ENCODE measurements at regions not wholly inside any gene's neighbourhood (a gene's known extent, or its start where the extent isn't known, plus 50 kb on each side); places are given as distances from the start of the nearest gene placed in this dataset.

- no peak for DNase-seq (ENCODE audit: low read depth in 4 of 4, low spot score in 3 of 4)
These were observed 1038.4 kb upstream of the PABPC4L start for GRCh38 chr4:135239964-135240363.

GRCh38 chr4:135238940-135239339 is 1037.4 kb upstream of the PABPC4L start:
- no peak for DNase-seq (ENCODE audit: low read depth in 4 of 4, low spot score in 3 of 4)

- no peak for DNase-seq (ENCODE audit: low read depth in 4 of 4, low spot score in 3 of 4)
These were observed 1034.5 kb upstream of the PABPC4L start for GRCh38 chr4:135236048-135236447.

GRCh38 chr4:135227842-135228241 is 1026.3 kb upstream of the PABPC4L start:
- DNase-seq (ENCODE audit: low read depth in 4 of 4, low spot score in 3 of 4): no peak

- no peak for DNase-seq (ENCODE audit: low read depth in 4 of 4, low spot score in 3 of 4)
These were observed 1024.0 kb upstream of the PABPC4L start for GRCh38 chr4:135225551-135225950.

GRCh38 chr4:135210341-135210740 is 1008.8 kb upstream of the PABPC4L start:
- DNase-seq (ENCODE audit: low read depth in 4 of 4, low spot score in 3 of 4): no peak

GRCh38 chr4:135207531-135207930 is 1005.9 kb upstream of the PABPC4L start:
- no peak for DNase-seq (ENCODE audit: low read depth in 4 of 4, low spot score in 3 of 4)

GRCh38 chr4:135204311-135204710 is 1002.7 kb upstream of the PABPC4L start:
- no peak for DNase-seq (ENCODE audit: low read depth in 4 of 4, low spot score in 3 of 4)

- DNase-seq (ENCODE audit: low read depth in 4 of 4, low spot score in 3 of 4): no peak
These were observed 999.5 kb upstream of the PABPC4L start for GRCh38 chr4:135201081-135201480.

- DNase-seq (ENCODE audit: low read depth in 4 of 4, low spot score in 3 of 4): no peak
These were observed 996.1 kb upstream of the PABPC4L start for GRCh38 chr4:135197641-135198040.

GRCh38 chr4:135194477-135194876 is 992.9 kb upstream of the PABPC4L start:
- DNase-seq (ENCODE audit: low read depth in 4 of 4, low spot score in 3 of 4): no peak

GRCh38 chr4:135192751-135193535 is 991.4 kb upstream of the PABPC4L start:
- no peak for DNase-seq (ENCODE audit: low read depth in 4 of 4, low spot score in 3 of 4)

GRCh38 chr4:135191596-135191995 is 990.0 kb upstream of the PABPC4L start:
- no peak for DNase-seq (ENCODE audit: low read depth in 4 of 4, low spot score in 3 of 4)

- DNase-seq (ENCODE audit: low read depth in 4 of 4, low spot score in 3 of 4): no peak
These were observed 984.4 kb upstream of the PABPC4L start for GRCh38 chr4:135186002-135186401.

- DNase-seq (ENCODE audit: low read depth in 4 of 4, low spot score in 3 of 4): no peak
These were observed 983.7 kb upstream of the PABPC4L start for GRCh38 chr4:135185256-135185655.

GRCh38 chr4:135184715-135185114 is 983.1 kb upstream of the PABPC4L start:
- DNase-seq (ENCODE audit: low read depth in 4 of 4, low spot score in 3 of 4): no peak

GRCh38 chr4:135177321-135177720 is 975.7 kb upstream of the PABPC4L start:
- DNase-seq (ENCODE audit: low read depth in 4 of 4, low spot score in 3 of 4): no peak

GRCh38 chr4:135166661-135167060 is 965.1 kb upstream of the PABPC4L start:
- no peak for DNase-seq (ENCODE audit: low read depth in 4 of 4, low spot score in 3 of 4)

GRCh38 chr4:135164601-135165000 is 963.0 kb upstream of the PABPC4L start:
- no peak for DNase-seq (ENCODE audit: low read depth in 4 of 4, low spot score in 3 of 4)

GRCh38 chr4:135144498-135144897 is 942.9 kb upstream of the PABPC4L start:
- DNase-seq (ENCODE audit: low read depth in 4 of 4, low spot score in 3 of 4): no peak

GRCh38 chr4:135124196-135124595 is 922.6 kb upstream of the PABPC4L start:
- no peak for DNase-seq (ENCODE audit: low read depth in 4 of 4, low spot score in 3 of 4)

GRCh38 chr4:135123632-135124031 is 922.0 kb upstream of the PABPC4L start:
- no peak for DNase-seq (ENCODE audit: low read depth in 4 of 4, low spot score in 3 of 4)

- peak in 1 of 4 donors; percentile 5 for DNase-seq (ENCODE audit: low read depth in 4 of 4, low spot score in 3 of 4)
These were observed 920.9 kb upstream of the PABPC4L start for GRCh38 chr4:135122457-135122856.

All from left renal pelvis (tissue), 4 donors.